ENCODE measurements at regions not wholly inside any gene's neighbourhood (a gene's known extent, or its start where the extent isn't known, plus 50 kb on each side); places are given as distances from the start of the nearest gene placed in this dataset.

- no peak for TF ChIP-seq CTCF (IDR thresholded peaks at IDR 0.05; ENCODE audit: borderline replicate concordance, extremely low read depth, low read length, poor library complexity, severe bottlenecking)
- no peak for TF ChIP-seq EZH2 (IDR thresholded peaks at IDR 0.05; ENCODE audit: borderline replicate concordance, low read depth, low read length, severe bottlenecking)
Observed at GRCh38 chr3:139189943-139190342, 145.3 kb upstream of the PRR23C start.

Data from DND-41 (cell line).